ENCODE measurements at regions not wholly inside any gene's neighbourhood (a gene's known extent, or its start where the extent isn't known, plus 50 kb on each side); places are given as distances from the start of the nearest gene placed in this dataset.

- TF ChIP-seq CTCF (conservative IDR thresholded peaks at IDR 0.05): no peak
- Histone ChIP-seq H2AK5ac (ENCODE audit: insufficient read length, low read length) (no peak overlapping the region), H3K9me3 (ENCODE audit: control insufficient read depth, low read depth, low read length) (no peaks in the 10 kb centered on the region), H2BK12ac (ENCODE audit: insufficient read length, low read depth, low read length) (no peak overlapping the region), H3K56ac (ENCODE audit: insufficient read length, low read depth, low read length) (no peak overlapping the region), H3K4me1 (ENCODE audit: insufficient read depth, low read length) (no peaks in the 10 kb centered on the region), H3K23me2 (ENCODE audit: insufficient read length, low read depth, low read length, poor library complexity, severe bottlenecking) (no peaks in the 10 kb centered on the region), H3K27ac (ENCODE audit: insufficient read length, low read depth, low read length) (no peak overlapping the region), H4K8ac (replicated peaks; ENCODE audit: insufficient read length, low read depth, low read length) (no peak overlapping the region), H2BK15ac (ENCODE audit: low read depth, low read length) (no peak overlapping the region), H3T11ph (ENCODE audit: low read length) (no peak overlapping the region), H2AFZ (ENCODE audit: low read length) (no peak overlapping the region), H3K23ac (ENCODE audit: insufficient read length, low read depth, low read length) (no peak overlapping the region), H4K5ac (ENCODE audit: insufficient read length, low read depth, low read length) (no peak overlapping the region), H4K20me1 (ENCODE audit: control insufficient read depth, insufficient read depth, insufficient read length) (no peaks in the 10 kb centered on the region), H3K9ac (ENCODE audit: extremely low read depth, insufficient read length, low read length) (no peak overlapping the region), H3K79me2 (ENCODE audit: insufficient read depth, low read length) (no peaks in the 10 kb centered on the region), H3K14ac (ENCODE audit: insufficient read depth, low read length) (no peak overlapping the region), H3K27me3 (ENCODE audit: insufficient read depth, low read length) (no peaks in the 10 kb centered on the region), H3K79me1 (ENCODE audit: insufficient read depth, low read depth, low read length, poor library complexity, severe bottlenecking) (no peaks in the 10 kb centered on the region), H3K4me2 (ENCODE audit: insufficient read depth, insufficient read length, low read length) (no peak overlapping the region), H2BK120ac (ENCODE audit: low read depth, low read length, poor library complexity, severe bottlenecking) (no peak overlapping the region), H2BK5ac (ENCODE audit: insufficient read length, low read length) (no peak overlapping the region), H2BK20ac (ENCODE audit: low read depth, low read length, poor library complexity, severe bottlenecking) (no peak overlapping the region), H3K4ac (ENCODE audit: low read depth, low read length) (no peak overlapping the region), H4K91ac (ENCODE audit: insufficient read length, low read depth, low read length) (no peak overlapping the region), H3K18ac (ENCODE audit: insufficient read length, low read depth, low read length) (no peak overlapping the region)
- peaks cover 0 to 4% of the 10 kb centered on the region in 2 experiments; a peak in 4 of 5 replicates for H3K9me3 Mint-ChIP-seq
- DNase-seq: no peak
- H3K36me3 Mint-ChIP-seq (ENCODE audit: insufficient read depth in 1 of 3, low read depth in 3 of 3): no peaks in the 10 kb centered on the region
- no peaks in the 10 kb centered on the region for H3K4me1 Mint-ChIP-seq
- no peak overlapping the region for H3K27ac Mint-ChIP-seq
- H3K27me3 Mint-ChIP-seq (ENCODE audit: low read depth): no peaks in the 10 kb centered on the region
- H3K4me3 Mint-ChIP-seq: no peak overlapping the region
- no CpG with 5 or more reads among the region's 1 CpG for WGBS (ENCODE audit: extremely low coverage, insufficient read length, low lambda C conversion rate)
Observed at GRCh38 chr2:13135856-13136255, 419.1 kb downstream of the TRIB2 start.
